Loucy (cell line): ENCODE measurements at regions not wholly inside any gene's neighbourhood (a gene's known extent, or its start where the extent isn't known, plus 50 kb on each side); places are given as distances from the start of the nearest gene placed in this dataset.

ENCODE experiments used
- CTCF ChIP-seq: fragments of 200-600 bp; sonication (generic); conservative IDR thresholded peaks from 2 replicates; pipeline ENCODE4 v1.5.1; 2014; ENCODE audit warnings: mild to moderate bottlenecking, antibody characterized with exemption, low read length
- EZH2phosphoT487 ChIP-seq: fragments of 200-600 bp; IDR thresholded peaks from 2 replicates; pipeline ENCODE4 v1.6.1; 2018; ENCODE audit warnings: antibody characterized with exemption, mild to moderate bottlenecking, moderate library complexity, borderline replicate concordance

- no peak; the same call in 1 of the 2 replicates for TF ChIP-seq CTCF
- no peak for TF ChIP-seq EZH2phosphoT487
Observed at GRCh38 chrX:8868906-8869305, 67.7 kb upstream of the FAM9A start.
